NB4 (cell line): ENCODE measurements at regions not wholly inside any gene's neighbourhood (a gene's known extent, or its start where the extent isn't known, plus 50 kb on each side); places are given as distances from the start of the nearest gene placed in this dataset.

Experiments
- DNase-seq: peaks from one replicate; pipeline ENCODE4 v3.0.0; 2010; ENCODE audit warnings: low read depth
- H3K4me3 ChIP-seq: one replicate; pipeline ENCODE4 v1.5.1; 2011; ENCODE audit warnings: mild to moderate bottlenecking, low read depth, low read length, moderate library complexity
- CTCF ChIP-seq: IDR thresholded peaks from one replicate; pipeline ENCODE4 v1.5.1; 2012; ENCODE audit warnings: low read depth, low read length
- MAX ChIP-seq: IDR thresholded peaks from 2 replicates; pipeline ENCODE4 v1.6.1; 2011; ENCODE audit warnings: low read depth, low read length
- MYC ChIP-seq: IDR thresholded peaks from 2 replicates; pipeline ENCODE4 v1.6.1; 2011; ENCODE audit warnings: low read depth, low read length
- POLR2A ChIP-seq: IDR thresholded peaks from 2 replicates; pipeline ENCODE4 v1.6.1; 2011; ENCODE audit warnings: mild to moderate bottlenecking; ENCODE audit not compliant: insufficient read length; ENCODE audit errors: extremely low read depth

DNA sequence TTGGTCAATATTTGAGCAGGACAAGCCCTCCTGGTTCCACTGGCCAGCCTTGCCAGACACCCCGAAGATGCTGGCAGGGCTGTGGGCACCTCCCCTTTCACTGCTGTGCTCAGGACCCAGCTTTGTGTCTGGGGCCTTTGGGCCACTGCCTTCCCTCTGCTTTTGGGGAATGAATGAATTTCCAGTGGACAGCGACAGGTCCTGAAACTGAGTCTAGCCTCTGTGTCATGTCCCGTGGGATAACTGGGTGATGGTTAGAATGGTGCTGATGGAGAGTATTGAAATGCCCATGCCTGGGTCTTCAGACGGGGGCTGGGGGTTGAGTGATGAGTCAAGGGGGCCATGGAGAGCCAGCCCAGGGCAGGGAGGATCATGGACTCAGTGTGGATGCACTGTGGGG lies 135.8 kb downstream of the FOXL1 start:
- no peak overlapping the region for H3K4me3 ChIP-seq
- peak; percentile 42 for DNase-seq
- TF ChIP-seq CTCF (no peak), POLR2A (no peak), MYC (no peak), MAX (no peak)

GRCh38 chr16:86716649-86717048 lies 138.3 kb downstream of the FOXL1 start:
- DNase-seq: no peak
- TF ChIP-seq MYC: no peak
- no peak for TF ChIP-seq POLR2A

DNA sequence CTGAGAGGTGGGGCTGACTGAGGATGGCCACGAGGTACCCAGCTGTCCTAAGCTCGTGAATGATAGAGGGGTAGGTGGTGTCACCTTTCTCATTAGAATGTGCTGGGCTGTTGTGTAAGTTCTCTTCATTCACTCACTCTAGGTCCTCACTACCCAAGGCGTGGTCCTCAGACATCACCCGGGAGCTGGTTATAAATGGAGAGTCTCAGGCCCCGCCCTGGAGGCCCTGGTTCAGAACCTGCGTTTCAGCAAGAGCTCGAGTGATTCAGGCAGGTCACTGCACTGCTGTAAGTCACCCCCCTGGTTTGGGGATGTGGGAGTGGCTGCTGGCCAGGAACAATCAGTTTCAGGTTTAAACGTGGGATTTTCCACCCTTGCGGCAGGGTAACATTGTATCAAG lies 139.8 kb downstream of the FOXL1 start:
- no peak for DNase-seq
- H3K4me3 ChIP-seq: no peak overlapping the region
- TF ChIP-seq MAX (no peak), CTCF (no peak)

More at GRCh38 chr16:86716649-86717048, 138.3 kb downstream of the FOXL1 start:
- no peak overlapping the region for H3K4me3 ChIP-seq

- no peak for TF ChIP-seq MYC
- no peak for TF ChIP-seq MAX
- no peak for TF ChIP-seq POLR2A
- no peak for TF ChIP-seq CTCF
- H3K4me3 ChIP-seq: no peak overlapping the region
- no peak for DNase-seq
Measured at GRCh38 chr16:86722970-86723369, 144.6 kb downstream of the FOXL1 start.

GRCh38 chr16:86723689-86724088 lies 145.3 kb downstream of the FOXL1 start:
- H3K4me3 ChIP-seq: no peak overlapping the region
- TF ChIP-seq MAX (no peak), CTCF (no peak), POLR2A (no peak), MYC (no peak)
- DNase-seq: no peak

GRCh38 chr16:86725401-86725800 lies 147.1 kb downstream of the FOXL1 start:
- no peak overlapping the region for H3K4me3 ChIP-seq
- TF ChIP-seq MAX (no peak), CTCF (no peak)
- DNase-seq: no peak
